ENCODE measurements at regions not wholly inside any gene's neighbourhood (a gene's known extent, or its start where the extent isn't known, plus 50 kb on each side); places are given as distances from the start of the nearest gene placed in this dataset.
"Not testable (repeated sequence)": the region's sequence is repeated elsewhere in the genome, so short reads cannot be mapped to it uniquely, and the experiment has no call there.

GRCh38 chr3:178103140-178103539, 433.1 kb upstream of the KCNMB2 start:
- no peak for DNase-seq
- intact Hi-C loops (cut with DNase I; ENCODE audit: low total_unique reads): no loop called here
- TF ChIP-seq CTCF (IDR thresholded peaks at IDR 0.05) (no peak), POLR2A (IDR thresholded peaks at IDR 0.05) (no peak)
- Histone ChIP-seq H3K27me3 (no peaks in the 10 kb centered on the region), H3K36me3 (ENCODE audit: low read depth, missing control alignments) (no peaks in the 10 kb centered on the region), H3K4me3 (no peak overlapping the region), H3K4me1 (no peaks in the 10 kb centered on the region), H3K27ac (no peak overlapping the region), H3K9me3 (no peaks in the 10 kb centered on the region)
- 56 to 61% methylated on average over 2 of the region's 2 CpGs for WGBS, 2 donors

GRCh38 chr3:178107804-178108203, 428.4 kb upstream of the KCNMB2 start:
- no peaks in the 10 kb centered on the region for H3K36me3 ChIP-seq (ENCODE audit: low read depth, missing control alignments)
- intact Hi-C loops (cut with DNase I; ENCODE audit: low total_unique reads): no loop called here

GRCh38 chr3:178109691-178110090, 426.5 kb upstream of the KCNMB2 start:
- Histone ChIP-seq H3K4me1 (no peaks in the 10 kb centered on the region), H3K27me3 (no peaks in the 10 kb centered on the region), H3K9me3 (no peaks in the 10 kb centered on the region), H3K27ac (no peak overlapping the region), H3K4me3 (no peak overlapping the region), H3K36me3 (ENCODE audit: low read depth, missing control alignments) (no peaks in the 10 kb centered on the region)
- intact Hi-C loops (cut with DNase I; ENCODE audit: low total_unique reads): no loop called here
- no peak for DNase-seq
- 67 to 92% methylated on average over 2 of the region's 2 CpGs for WGBS, 2 donors
- TF ChIP-seq POLR2A (IDR thresholded peaks at IDR 0.05) (no peak), CTCF (IDR thresholded peaks at IDR 0.05) (no peak)

More at GRCh38 chr3:178107804-178108203, 428.4 kb upstream of the KCNMB2 start:
- no peak for TF ChIP-seq CTCF (IDR thresholded peaks at IDR 0.05)
- TF ChIP-seq POLR2A (IDR thresholded peaks at IDR 0.05): no peak
- no peak overlapping the region for H3K27ac ChIP-seq
- 92 to 97% methylated on average over 2 of the region's 2 CpGs for WGBS, 2 donors
- no peaks in the 10 kb centered on the region for H3K27me3 ChIP-seq
- no peak for DNase-seq
- H3K9me3 ChIP-seq: no peaks in the 10 kb centered on the region
- no peak overlapping the region for H3K4me3 ChIP-seq
- H3K4me1 ChIP-seq: no peaks in the 10 kb centered on the region

- H3K27ac ChIP-seq: no peak overlapping the region
- H3K27me3 ChIP-seq: no peaks in the 10 kb centered on the region
- intact Hi-C loops (cut with DNase I; ENCODE audit: low total_unique reads): no loop called here
- no peaks in the 10 kb centered on the region for H3K9me3 ChIP-seq
- no peaks in the 10 kb centered on the region for H3K4me1 ChIP-seq
- no peak for DNase-seq
- H3K4me3 ChIP-seq: no peak overlapping the region
- no peaks in the 10 kb centered on the region for H3K36me3 ChIP-seq (ENCODE audit: low read depth, missing control alignments)
- WGBS, 2 donors: 75 to 77% methylated on average over 6 of the region's 6 CpGs
- TF ChIP-seq POLR2A (IDR thresholded peaks at IDR 0.05): no peak
- TF ChIP-seq CTCF (IDR thresholded peaks at IDR 0.05): no peak
These were observed 424.1 kb upstream of the KCNMB2 start for GRCh38 chr3:178112134-178112533.

GRCh38 chr3:178112552-178112951, 423.7 kb upstream of the KCNMB2 start:
- 79 to 83% methylated on average over 1 of the region's 1 CpG for WGBS, 2 donors
- H3K4me3 ChIP-seq; H3K27ac ChIP-seq; DNase-seq; H3K4me1 ChIP-seq; H3K36me3 ChIP-seq (ENCODE audit: low read depth, missing control alignments); H3K9me3 ChIP-seq; intact Hi-C loops (cut with DNase I; ENCODE audit: low total_unique reads); H3K27me3 ChIP-seq: not testable (repeated sequence)

Data from testis (tissue), 2 donors.